DOHH2 (cell line): ENCODE measurements at regions not wholly inside any gene's neighbourhood (a gene's known extent, or its start where the extent isn't known, plus 50 kb on each side); places are given as distances from the start of the nearest gene placed in this dataset.

Experiments
- H3F3A ChIP-seq: fragments of 200-600 bp; sonication (generic), shearing (Covaris generic); 2 replicates; pipeline ENCODE4 v1.6.0; 2016; ENCODE audit warnings: antibody characterized with exemption, mild to moderate bottlenecking; ENCODE audit not compliant: control insufficient read depth, insufficient read depth
- H3K27ac ChIP-seq: fragments of 200-600 bp; sonication (generic); 2 replicates; pipeline ENCODE4 v1.5.1; 2014; ENCODE audit warnings: low read depth, mild to moderate bottlenecking, low read length, moderate library complexity
- H3K27me3 ChIP-seq: fragments of 200-600 bp; sonication (generic); 2 replicates; pipeline ENCODE4 v1.6.1; 2014; ENCODE audit warnings: mild to moderate bottlenecking, low read length, mixed read lengths; ENCODE audit not compliant: control insufficient read depth
- H3K36me3 ChIP-seq: fragments of 200-600 bp; sonication (generic); 2 replicates; pipeline ENCODE4 v1.6.1; 2014; ENCODE audit warnings: mild to moderate bottlenecking, low read length, moderate library complexity, mixed read lengths; ENCODE audit not compliant: control insufficient read depth
- H3K4me1 ChIP-seq: fragments of 200-600 bp; sonication (generic); 2 replicates; pipeline ENCODE4 v1.6.1; 2014; ENCODE audit warnings: mild to moderate bottlenecking, low read length, mixed read lengths; ENCODE audit not compliant: control insufficient read depth
- H3K4me2 ChIP-seq: fragments of 200-600 bp; sonication (generic); 2 replicates; pipeline ENCODE4 v1.6.0; 2014; ENCODE audit warnings: mild to moderate bottlenecking, low read length, moderate library complexity
- H3K4me3 ChIP-seq: fragments of 200-600 bp; sonication (generic); 2 replicates; pipeline ENCODE4 v1.5.1; 2014; ENCODE audit warnings: mild to moderate bottlenecking, low read length, mixed read lengths
- H3K79me2 ChIP-seq: fragments of 200-600 bp; sonication (generic); 2 replicates; pipeline ENCODE4 v1.6.1; 2014; ENCODE audit warnings: mild to moderate bottlenecking, low read length, mixed read lengths; ENCODE audit not compliant: control insufficient read depth
- H3K9me2 ChIP-seq: fragments of 200-600 bp; sonication (generic); replicated peaks from 2 replicates; pipeline ENCODE4 v1.6.1; 2014; ENCODE audit warnings: mild to moderate bottlenecking, low read length, mixed read lengths; ENCODE audit not compliant: control insufficient read depth
- H3K9me3 ChIP-seq: fragments of 200-600 bp; sonication (generic); 2 replicates; pipeline ENCODE4 v1.6.1; 2014; ENCODE audit warnings: antibody characterized with exemption, low read length, mixed read lengths; ENCODE audit not compliant: control insufficient read depth, insufficient read depth
- H4K20me1 ChIP-seq: fragments of 200-600 bp; sonication (generic); 2 replicates; pipeline ENCODE4 v1.6.0; 2014; ENCODE audit warnings: low read depth, mild to moderate bottlenecking, antibody characterized with exemption, low read length, moderate library complexity; ENCODE audit not compliant: control insufficient read depth, insufficient read depth
- EZH2phosphoT487 ChIP-seq: fragments of 200-600 bp; sonication (generic); IDR thresholded peaks from 2 replicates; pipeline ENCODE4 v1.6.1; 2017; ENCODE audit warnings: borderline replicate concordance, mild to moderate bottlenecking, antibody characterized with exemption, low read length, moderate library complexity, mixed read lengths
- TF ChIP-seq, protein P1 (sequence below): fragments of 200-600 bp; sonication (generic); IDR thresholded peaks from one replicate; pipeline ENCODE4 v1.5.1; 2014; ENCODE audit warnings: antibody characterized with exemption, mild to moderate bottlenecking, low read depth, low read length; ENCODE audit not compliant: poor library complexity, severe bottlenecking

DNA sequence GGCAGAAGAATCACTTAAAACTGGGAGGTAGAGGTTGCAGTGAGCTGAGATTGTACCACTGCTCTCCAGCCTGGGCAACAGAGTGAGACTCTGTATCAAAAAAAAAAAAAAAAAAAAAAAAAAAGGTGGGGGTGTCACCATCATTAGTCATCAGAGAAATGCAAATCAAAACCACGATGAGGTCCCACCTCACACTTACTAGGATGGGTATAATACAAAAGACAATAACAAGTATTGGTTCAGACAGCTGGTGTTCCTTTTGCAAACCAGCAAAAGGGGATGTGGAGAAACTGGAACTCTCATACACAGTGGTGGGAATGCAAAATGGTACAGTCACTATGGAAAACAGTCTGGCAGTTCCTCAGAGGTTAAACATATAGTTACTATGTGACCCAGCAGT, 78.7 kb upstream of the TSC22D2 start:
- Histone ChIP-seq H3K9me2 (no peaks in the 10 kb centered on the region), H3K79me2 (no peaks in the 10 kb centered on the region), H3K4me1 (no peaks in the 10 kb centered on the region), H3F3A (no peaks in the 10 kb centered on the region), H3K4me3 (no peak overlapping the region), H3K9me3 (no peaks in the 10 kb centered on the region), H3K27ac (no peak overlapping the region), H3K4me2 (no peak overlapping the region), H4K20me1 (no peaks in the 10 kb centered on the region), H3K27me3 (no peaks in the 10 kb centered on the region), H3K36me3 (no peaks in the 10 kb centered on the region)
- TF ChIP-seq EZH2phosphoT487, result no peak
- TF ChIP-seq, protein P1, sequence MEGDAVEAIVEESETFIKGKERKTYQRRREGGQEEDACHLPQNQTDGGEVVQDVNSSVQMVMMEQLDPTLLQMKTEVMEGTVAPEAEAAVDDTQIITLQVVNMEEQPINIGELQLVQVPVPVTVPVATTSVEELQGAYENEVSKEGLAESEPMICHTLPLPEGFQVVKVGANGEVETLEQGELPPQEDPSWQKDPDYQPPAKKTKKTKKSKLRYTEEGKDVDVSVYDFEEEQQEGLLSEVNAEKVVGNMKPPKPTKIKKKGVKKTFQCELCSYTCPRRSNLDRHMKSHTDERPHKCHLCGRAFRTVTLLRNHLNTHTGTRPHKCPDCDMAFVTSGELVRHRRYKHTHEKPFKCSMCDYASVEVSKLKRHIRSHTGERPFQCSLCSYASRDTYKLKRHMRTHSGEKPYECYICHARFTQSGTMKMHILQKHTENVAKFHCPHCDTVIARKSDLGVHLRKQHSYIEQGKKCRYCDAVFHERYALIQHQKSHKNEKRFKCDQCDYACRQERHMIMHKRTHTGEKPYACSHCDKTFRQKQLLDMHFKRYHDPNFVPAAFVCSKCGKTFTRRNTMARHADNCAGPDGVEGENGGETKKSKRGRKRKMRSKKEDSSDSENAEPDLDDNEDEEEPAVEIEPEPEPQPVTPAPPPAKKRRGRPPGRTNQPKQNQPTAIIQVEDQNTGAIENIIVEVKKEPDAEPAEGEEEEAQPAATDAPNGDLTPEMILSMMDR, result no peak

DNA sequence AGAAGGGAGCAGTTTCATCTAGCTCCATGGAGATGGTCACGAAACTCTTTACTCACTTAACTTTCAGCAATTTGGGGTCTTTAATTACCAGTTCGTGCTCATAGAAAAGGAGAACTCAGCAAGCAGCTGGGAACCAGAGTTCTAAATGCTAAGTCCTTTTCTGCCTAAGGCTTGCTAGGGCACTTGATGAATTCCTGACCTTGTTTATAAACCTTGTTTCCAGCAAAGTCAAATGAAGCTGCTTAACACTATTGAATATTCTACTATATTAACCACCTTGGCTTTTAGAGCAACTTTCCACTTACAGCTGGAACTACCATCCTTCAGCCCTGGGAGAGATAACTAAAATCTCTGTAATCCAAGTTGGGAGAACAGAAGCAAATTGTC, 79.5 kb upstream of the TSC22D2 start:
- Histone ChIP-seq H3K9me3 (no peaks in the 10 kb centered on the region), H3K4me2 (no peak overlapping the region), H3K27ac (no peak overlapping the region), H3K4me1 (no peaks in the 10 kb centered on the region), H3K27me3 (no peaks in the 10 kb centered on the region), H3K4me3 (no peak overlapping the region), H3K36me3 (no peaks in the 10 kb centered on the region), H4K20me1 (no peaks in the 10 kb centered on the region), H3K79me2 (no peaks in the 10 kb centered on the region), H3K9me2 (no peaks in the 10 kb centered on the region), H3F3A (no peaks in the 10 kb centered on the region)
- TF ChIP-seq, protein P1, result no peak
- no peak for TF ChIP-seq EZH2phosphoT487

DNA sequence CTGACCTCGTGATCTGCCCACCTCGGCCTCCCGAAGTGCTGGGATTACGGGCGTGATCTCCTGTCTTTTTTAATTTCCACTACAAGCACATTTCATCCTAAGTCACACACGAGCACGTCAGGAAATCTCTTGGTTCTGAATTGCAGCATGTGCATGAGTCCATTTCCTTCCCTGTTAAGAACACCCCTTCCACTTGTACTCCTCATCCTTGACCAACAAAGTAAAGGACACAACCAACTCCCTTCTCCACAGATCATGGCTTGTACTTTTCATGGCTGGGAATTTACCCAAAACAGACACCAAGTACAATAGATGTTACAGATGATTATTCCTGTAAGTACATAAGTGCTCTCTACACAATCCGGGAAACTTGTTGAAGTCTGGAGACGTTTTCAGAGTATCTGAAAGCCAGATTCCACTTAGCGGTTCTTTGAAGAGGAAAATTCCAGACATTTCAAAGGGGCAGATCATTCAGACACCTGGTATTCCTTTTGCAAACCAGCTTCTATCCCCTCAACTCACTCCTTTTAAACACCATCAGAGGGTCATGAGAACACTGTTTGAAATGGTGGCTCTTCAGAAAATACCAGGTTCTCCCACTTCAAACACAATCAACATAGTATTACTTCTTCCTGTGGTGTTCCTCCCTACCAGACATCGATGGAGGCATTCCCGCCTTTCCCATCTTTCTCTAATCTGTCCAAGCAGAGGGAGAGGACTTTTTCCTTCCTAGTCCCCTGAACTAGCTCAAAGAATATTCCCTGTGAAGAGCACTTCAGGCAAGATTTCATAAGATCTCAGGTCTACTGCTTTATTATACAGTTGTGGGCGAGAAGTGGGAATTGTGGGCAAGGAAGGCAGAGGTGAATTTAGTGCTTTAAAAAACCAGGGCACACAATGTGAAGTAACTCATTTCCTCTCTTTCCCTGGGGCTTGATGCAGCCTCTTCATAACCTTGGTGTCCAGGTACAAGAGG, 80.1 kb upstream of the TSC22D2 start:
- Histone ChIP-seq H3K4me2 (no peak overlapping the region), H3K9me3 (no peaks in the 10 kb centered on the region), H3K4me3 (no peak overlapping the region), H3K27me3 (no peaks in the 10 kb centered on the region), H3K79me2 (no peaks in the 10 kb centered on the region), H3K27ac (no peak overlapping the region), H3K4me1 (no peaks in the 10 kb centered on the region), H3F3A (no peaks in the 10 kb centered on the region), H4K20me1 (no peaks in the 10 kb centered on the region), H3K9me2 (no peaks in the 10 kb centered on the region), H3K36me3 (no peaks in the 10 kb centered on the region)
- no peak for TF ChIP-seq EZH2phosphoT487
- TF ChIP-seq, protein P1, result no peak
